HCT116 (cell line): ENCODE measurements at regions not wholly inside any gene's neighbourhood (a gene's known extent, or its start where the extent isn't known, plus 50 kb on each side); places are given as distances from the start of the nearest gene placed in this dataset.

Source experiments
- ATAC-seq: fragments of 200-7000 bp; cut with Tn5 transposase; 2 replicates; pipeline ENCODE4 v1.9.1; 2020; ENCODE audit warnings: mild to moderate bottlenecking, moderate library complexity
- BruUV-seq: library from RNA; stranded (reverse); fragments of 400-500 nt; replicated peaks from 2 replicates; lab custom pipeline; 2021; lab: Mats Ljungman, UMichigan
- CTCF ChIA-PET: fragments of 300-600 bp; sonication (Branson Sonifier 250); formaldehyde crosslinking; loops from one replicate; lab custom pipeline; 2021; ENCODE audit warnings: antibody characterized with exemption; lab: Charles Lee
- POLR2A ChIA-PET: fragments of 300-600, 350-600 bp; sonication (Branson Sonifier 250); formaldehyde crosslinking; loops from one replicate; lab custom pipeline; 2021; ENCODE audit warnings: antibody characterized with exemption; lab: Charles Lee
- RAD21 ChIA-PET, 2 experiments: fragments of 300-600 bp; sonication (Branson Sonifier 250); formaldehyde crosslinking; loops; one replicate each; lab custom pipeline; 2023; ENCODE audit warnings: low total read pairs in 2 of 2; ENCODE audit not compliant: uncharacterized antibody in 2 of 2, unreplicated experiment in 2 of 2, low non-redundant PET in 1 of 2; lab: Charles Lee
- DNase-seq: peaks from one replicate; pipeline ENCODE4 v3.0.0-alpha.2; 2010; ENCODE audit warnings: low read depth, low spot score
- H2AFZ ChIP-seq: fragments of 200-600 bp; shearing (Covaris generic), sonication (generic); 2 replicates; pipeline ENCODE4 v1.6.1; 2017; ENCODE audit warnings: low read depth, mixed run types, mixed read lengths, antibody characterized with exemption, low read length; ENCODE audit not compliant: poor library complexity, severe bottlenecking
- H3K27ac ChIP-seq: 2 replicates; pipeline ENCODE4 v1.5.1; 2012; ENCODE audit warnings: low read depth, low read length
- H3K27me3 ChIP-seq: fragments of 200-600 bp; sonication (generic); 2 replicates; pipeline ENCODE4 v1.6.1; 2016; ENCODE audit warnings: mixed run types, low read length, mixed read lengths; ENCODE audit not compliant: insufficient read depth
- H3K36me3 ChIP-seq, 2 experiments: fragments of 200-500 bp in 1 of 2; fragments of 200-600 bp in 1 of 2; sonication (Bioruptor generic) in 1 of 2; sonication (generic) in 1 of 2; 2 replicates each; pipeline versions ENCODE4 v1.5.1 to v1.6.1; 2014 to 2016; ENCODE audit warnings: low read length in 2 of 2, inconsistent platforms in 1 of 2, mixed read lengths in 1 of 2, mixed run types in 1 of 2; ENCODE audit not compliant: insufficient read depth in 2 of 2, control insufficient read depth in 1 of 2
- H3K4me1 ChIP-seq, 2 experiments: fragments of 200-600 bp in 1 of 2; sonication (generic) in 1 of 2; 2 replicates each; pipeline versions ENCODE4 v1.5.1 to v1.6.1; 2012 to 2017; ENCODE audit warnings: low read length in 2 of 2, inconsistent platforms in 1 of 2, mild to moderate bottlenecking in 1 of 2, mixed read lengths in 1 of 2, mixed run types in 1 of 2, moderate library complexity in 1 of 2; ENCODE audit not compliant: insufficient read depth in 2 of 2, control insufficient read depth in 1 of 2
- H3K4me2 ChIP-seq: fragments of 200-600 bp; sonication (generic); 2 replicates; pipeline ENCODE4 v1.6.1; 2017; ENCODE audit warnings: mixed run types, low read length, mixed read lengths
- H3K4me3 ChIP-seq, 2 experiments: fragments of 200-600 bp in 1 of 2; sonication (generic) in 1 of 2; replicated peaks in 1 of 2; 2 replicates each; pipeline ENCODE4 v1.5.1; 2011 to 2016; ENCODE audit warnings: low read length in 2 of 2, control low read depth in 1 of 2, low read depth in 1 of 2, mild to moderate bottlenecking in 1 of 2, mixed read lengths in 1 of 2, mixed run types in 1 of 2
- H3K79me2 ChIP-seq: fragments of 200-600 bp; sonication (generic); 2 replicates; pipeline ENCODE4 v1.6.1; 2017; ENCODE audit warnings: mild to moderate bottlenecking, mixed run types, low read length, moderate library complexity, mixed read lengths; ENCODE audit not compliant: insufficient read depth
- H3K9ac ChIP-seq: fragments of 200-600 bp; sonication (generic); 2 replicates; pipeline ENCODE4 v1.6.1; 2016; ENCODE audit warnings: low read length, mixed read lengths
- H3K9me2 ChIP-seq: fragments of 200-600 bp; sonication (generic), shearing (Covaris generic); 2 replicates; pipeline ENCODE4 v1.6.1; 2017; ENCODE audit warnings: mixed run types, mild to moderate bottlenecking, moderate library complexity; ENCODE audit not compliant: insufficient read depth
- H3K9me3 ChIP-seq, 2 experiments: fragments of 200-500 bp in 1 of 2; fragments of 200-600 bp in 1 of 2; sonication (Bioruptor generic) in 1 of 2; sonication (generic) in 1 of 2; 2 replicates each; pipeline ENCODE4 v1.6.1; 2014 to 2017; ENCODE audit warnings: low read length in 2 of 2, mixed read lengths in 2 of 2, inconsistent platforms in 1 of 2, low read depth in 1 of 2, mild to moderate bottlenecking in 1 of 2, mixed run types in 1 of 2, moderate library complexity in 1 of 2; ENCODE audit not compliant: control insufficient read depth in 1 of 2, insufficient read depth in 1 of 2
- H4K20me1 ChIP-seq: fragments of 200-600 bp; sonication (generic), shearing (Covaris generic); 2 replicates; pipeline ENCODE4 v1.6.1; 2017; ENCODE audit warnings: mixed run types, mild to moderate bottlenecking, moderate library complexity; ENCODE audit not compliant: insufficient read depth
- CTCF ChIP-seq, 3 experiments: fragments of 200-600 bp in 1 of 3; sonication (generic) in 1 of 3; IDR thresholded peaks in 2 of 3; conservative IDR thresholded peaks in 1 of 3; 2 replicates each; pipeline ENCODE4 v1.5.1; 2012 to 2017; ENCODE audit warnings: low read depth in 2 of 3, low read length in 2 of 3, antibody characterized with exemption in 1 of 3, borderline replicate concordance in 1 of 3, control low read depth in 1 of 3, mild to moderate bottlenecking in 1 of 3, mixed read lengths in 1 of 3, mixed run types in 1 of 3, moderate library complexity in 1 of 3; ENCODE audit not compliant: insufficient read depth in 1 of 3
- FOSL1 ChIP-seq: IDR thresholded peaks from 2 replicates; pipeline ENCODE4 v1.6.1; 2012; ENCODE audit warnings: low read depth
- POLR2A ChIP-seq: IDR thresholded peaks from 2 replicates; pipeline ENCODE4 v1.7.0; 2011; ENCODE audit warnings: borderline replicate concordance; ENCODE audit not compliant: insufficient read depth, insufficient read length; ENCODE audit errors: extremely low read depth
- POLR2AphosphoS5 ChIP-seq: IDR thresholded peaks from 2 replicates; pipeline ENCODE4 v1.6.1; 2011; ENCODE audit warnings: mild to moderate bottlenecking, low read depth, low read length, moderate library complexity
- SP1 ChIP-seq: IDR thresholded peaks from 2 replicates; pipeline ENCODE4 v1.6.1; 2012; ENCODE audit warnings: low read depth
- intact Hi-C: fragments of 100-400 bp; cut with micrococcal nuclease; formaldehyde crosslinking; loops from 2 replicates; pipeline ENCODE4 v1.10.0; 2022
- TF ChIP-seq, protein P1 (sequence below): IDR thresholded peaks from 2 replicates; pipeline ENCODE4 v1.6.1; 2012; ENCODE audit warnings: low read depth

DNA sequence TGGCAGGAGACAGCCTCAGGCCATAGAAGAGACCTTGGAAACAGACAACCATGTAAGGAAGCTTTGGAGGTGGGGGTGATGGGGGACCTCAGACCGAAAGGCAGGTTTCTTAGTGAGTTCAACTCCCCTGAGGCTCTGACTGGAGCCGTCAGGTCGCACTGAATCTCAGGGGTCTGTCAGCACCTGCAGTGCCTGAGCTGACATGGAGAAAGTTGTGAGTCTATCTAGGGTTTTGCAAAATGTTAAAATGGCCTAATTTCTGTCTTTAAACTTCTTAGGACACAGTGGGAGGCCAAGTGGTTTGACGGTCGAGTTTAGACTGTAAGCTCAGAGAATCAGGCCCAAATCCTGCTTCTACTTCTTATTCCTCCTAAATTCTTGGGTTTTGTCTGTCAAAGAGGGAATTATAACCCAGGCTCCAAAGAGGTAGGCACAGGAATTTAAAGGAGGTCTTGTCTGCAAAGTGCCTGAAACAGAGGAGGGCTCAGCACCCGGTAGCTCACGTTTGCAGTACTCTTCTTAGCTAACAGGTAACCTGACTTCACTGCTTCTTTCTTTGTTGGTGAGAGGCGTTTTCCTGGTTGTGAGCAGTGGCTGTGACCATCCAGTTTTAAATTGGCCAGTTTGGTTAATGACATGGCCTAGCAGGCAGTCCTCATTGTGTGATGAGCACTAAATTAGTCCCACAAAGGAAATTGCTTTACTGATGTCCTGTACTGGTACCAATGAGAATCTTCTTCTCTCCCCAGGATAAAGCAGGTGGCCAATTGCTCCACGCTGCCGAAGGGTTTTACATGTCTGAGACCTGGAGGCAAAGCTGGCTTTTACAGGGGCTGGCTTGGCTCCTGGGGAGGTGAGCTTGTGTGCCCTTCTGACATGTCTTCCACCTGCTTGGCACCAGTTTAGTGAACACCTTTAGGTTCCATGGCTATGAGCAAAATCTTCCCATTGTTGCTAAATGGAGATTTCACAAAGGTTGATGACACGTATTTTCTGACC, 95.7 kb downstream of the MYCN start:
- intact Hi-C loops, result no loop called here
- no TSS peak for BruUV-seq

More for the DNA sequence above, 95.7 kb downstream of the MYCN start:
- Histone ChIP-seq H3K9me3 (no peaks in the 10 kb centered on the region), H2AFZ (no peak overlapping the region), H3K36me3 (no peaks in the 10 kb centered on the region), H3K4me3 (no peak overlapping the region), H3K4me1 (no peaks in the 10 kb centered on the region), H4K20me1 (no peaks in the 10 kb centered on the region), H3K9me2 (no peaks in the 10 kb centered on the region), H3K27ac (no peak overlapping the region), H3K79me2 (no peaks in the 10 kb centered on the region), H3K27me3 (peaks cover 36% of the 10 kb centered on the region), H3K9ac (no peak overlapping the region), H3K4me2 (no peak overlapping the region)
- ATAC-seq (no peak), DNase-seq (no peak)
- POLR2A ChIA-PET, result no interaction called here
- RAD21 ChIA-PET, result no interaction called here
- no peak for TF ChIP-seq CTCF (IDR thresholded peaks at IDR 0.05 in 2 of 3, conservative IDR thresholded peaks at IDR 0.05 in 1 of 3; ENCODE audit: borderline replicate concordance in 1 of 3, insufficient read depth in 1 of 3, low read depth in 2 of 3, low read length in 2 of 3)
- no peak for TF ChIP-seq POLR2AphosphoS5
- TF ChIP-seq SP1, result no peak
- TF ChIP-seq POLR2A, result no peak
- TF ChIP-seq FOSL1, result no peak
- TF ChIP-seq, protein P1, sequence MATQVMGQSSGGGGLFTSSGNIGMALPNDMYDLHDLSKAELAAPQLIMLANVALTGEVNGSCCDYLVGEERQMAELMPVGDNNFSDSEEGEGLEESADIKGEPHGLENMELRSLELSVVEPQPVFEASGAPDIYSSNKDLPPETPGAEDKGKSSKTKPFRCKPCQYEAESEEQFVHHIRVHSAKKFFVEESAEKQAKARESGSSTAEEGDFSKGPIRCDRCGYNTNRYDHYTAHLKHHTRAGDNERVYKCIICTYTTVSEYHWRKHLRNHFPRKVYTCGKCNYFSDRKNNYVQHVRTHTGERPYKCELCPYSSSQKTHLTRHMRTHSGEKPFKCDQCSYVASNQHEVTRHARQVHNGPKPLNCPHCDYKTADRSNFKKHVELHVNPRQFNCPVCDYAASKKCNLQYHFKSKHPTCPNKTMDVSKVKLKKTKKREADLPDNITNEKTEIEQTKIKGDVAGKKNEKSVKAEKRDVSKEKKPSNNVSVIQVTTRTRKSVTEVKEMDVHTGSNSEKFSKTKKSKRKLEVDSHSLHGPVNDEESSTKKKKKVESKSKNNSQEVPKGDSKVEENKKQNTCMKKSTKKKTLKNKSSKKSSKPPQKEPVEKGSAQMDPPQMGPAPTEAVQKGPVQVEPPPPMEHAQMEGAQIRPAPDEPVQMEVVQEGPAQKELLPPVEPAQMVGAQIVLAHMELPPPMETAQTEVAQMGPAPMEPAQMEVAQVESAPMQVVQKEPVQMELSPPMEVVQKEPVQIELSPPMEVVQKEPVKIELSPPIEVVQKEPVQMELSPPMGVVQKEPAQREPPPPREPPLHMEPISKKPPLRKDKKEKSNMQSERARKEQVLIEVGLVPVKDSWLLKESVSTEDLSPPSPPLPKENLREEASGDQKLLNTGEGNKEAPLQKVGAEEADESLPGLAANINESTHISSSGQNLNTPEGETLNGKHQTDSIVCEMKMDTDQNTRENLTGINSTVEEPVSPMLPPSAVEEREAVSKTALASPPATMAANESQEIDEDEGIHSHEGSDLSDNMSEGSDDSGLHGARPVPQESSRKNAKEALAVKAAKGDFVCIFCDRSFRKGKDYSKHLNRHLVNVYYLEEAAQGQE, result no peak
- CTCF ChIA-PET, result no interaction called here
